GM19395 (cell line): ENCODE measurements at regions not wholly inside any gene's neighbourhood (a gene's known extent, or its start where the extent isn't known, plus 50 kb on each side); places are given as distances from the start of the nearest gene placed in this dataset.

ENCODE experiments used
- ATAC-seq: cut with Tn5 transposase; IDR thresholded peaks from one replicate; pipeline ENCODE4 v1.9.1; 2021; ENCODE audit warnings: mild to moderate bottlenecking, moderate library complexity; ENCODE audit not compliant: unreplicated experiment

DNA sequence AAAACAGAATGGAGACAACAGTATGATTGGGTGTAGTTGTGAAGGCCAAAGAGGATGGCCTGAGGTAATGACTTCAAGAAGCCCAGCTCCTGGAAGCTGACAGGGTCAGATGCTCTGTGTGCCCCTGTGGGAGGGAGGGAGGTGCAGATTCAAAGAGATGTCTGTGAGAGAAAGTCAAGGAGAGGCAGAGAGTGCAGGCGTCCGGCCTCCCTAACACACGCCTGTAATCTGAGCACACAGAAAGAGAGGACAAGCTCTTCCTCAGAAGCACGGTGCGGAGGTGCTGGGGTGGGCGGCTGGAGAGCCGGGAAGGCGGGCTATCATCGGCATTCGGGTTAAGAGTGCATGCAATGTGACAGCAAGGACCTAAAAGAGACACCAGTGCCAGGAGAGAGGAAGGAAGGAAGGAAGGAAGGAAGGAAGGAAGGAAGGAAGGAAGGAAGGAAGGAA lies 238.2 kb upstream of the HES1 start:
- ATAC-seq: no peak

DNA sequence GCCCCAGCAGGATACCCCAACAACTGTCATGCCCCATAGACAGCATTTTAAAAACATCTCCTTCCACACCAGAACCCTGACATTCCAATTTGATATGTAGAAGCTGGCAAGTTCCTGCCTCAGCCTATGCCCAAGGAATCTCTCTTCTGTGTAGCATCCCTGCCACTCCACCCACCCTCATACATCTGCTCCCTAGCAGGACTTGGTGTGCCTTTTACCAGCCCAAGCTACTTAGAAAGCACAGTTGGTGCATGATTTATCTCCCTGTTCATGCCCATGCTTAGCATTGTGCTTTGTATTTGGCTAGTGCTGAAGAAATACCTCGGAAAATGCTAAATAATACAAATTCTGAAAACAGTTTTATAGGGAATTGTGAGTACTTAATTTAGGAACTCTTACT lies 236.9 kb upstream of the HES1 start:
- ATAC-seq: no peak

DNA sequence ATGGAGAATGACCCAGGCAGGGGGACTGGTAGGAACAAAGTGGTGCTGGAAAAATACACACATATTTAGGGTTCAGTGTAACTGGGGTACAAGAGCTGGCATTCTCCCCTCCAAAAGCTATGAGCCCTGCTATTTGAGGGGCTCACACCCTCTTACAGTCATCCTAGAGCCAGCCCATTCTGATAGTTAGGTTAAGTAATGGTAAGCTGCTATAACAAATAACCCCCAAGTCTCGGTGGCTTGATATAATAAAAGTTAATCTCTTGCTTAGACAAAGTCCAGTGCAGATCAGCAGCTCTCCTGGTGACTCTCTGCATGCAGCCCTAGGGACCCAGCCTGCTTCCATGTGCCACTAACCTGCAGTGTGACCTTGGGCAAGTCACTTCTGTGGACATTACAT lies 234.9 kb upstream of the HES1 start:
- ATAC-seq: no peak

DNA sequence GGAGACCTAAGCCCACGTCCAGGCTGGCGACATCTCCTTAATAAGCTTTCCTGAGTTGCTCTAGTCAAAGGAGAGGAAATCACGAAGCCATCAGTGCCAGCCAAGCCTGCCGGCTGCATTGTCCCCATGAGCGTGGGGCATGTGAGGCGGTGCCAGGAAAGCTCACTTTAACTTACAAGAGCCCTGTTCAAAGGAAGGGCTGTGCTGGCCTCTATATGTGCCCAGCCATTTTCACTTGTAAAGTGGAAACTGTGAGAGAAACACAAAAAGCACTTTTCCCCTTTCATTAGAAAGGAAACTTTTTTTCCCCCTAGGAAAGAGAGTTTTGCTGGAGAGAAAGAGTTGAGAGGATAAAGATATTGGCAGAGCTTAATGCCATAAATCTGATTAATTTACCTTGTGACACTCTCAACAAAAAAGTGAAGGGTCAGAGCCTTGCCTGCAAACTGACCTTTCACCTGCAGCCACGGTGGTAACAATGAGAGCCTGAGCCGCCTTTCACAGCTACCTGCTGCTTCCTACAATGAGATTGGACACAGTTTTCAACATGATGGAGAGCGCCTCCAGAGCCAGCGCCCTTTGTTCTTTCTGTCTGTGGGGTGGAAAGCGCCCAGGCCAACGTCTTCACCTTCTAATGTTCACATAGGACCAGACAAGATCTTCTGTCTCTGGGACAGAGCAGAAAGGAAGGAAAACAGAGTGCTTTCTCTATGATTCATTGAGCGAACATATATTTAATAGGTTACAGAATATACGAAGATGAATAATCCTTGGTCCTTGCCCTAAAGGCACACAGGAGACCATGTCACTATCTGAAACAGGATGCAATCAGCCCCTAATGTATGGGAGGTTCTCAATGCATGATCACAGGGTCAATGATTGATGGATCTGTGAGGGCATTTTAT lies 233.1 kb upstream of the HES1 start:
- no peak for ATAC-seq

DNA sequence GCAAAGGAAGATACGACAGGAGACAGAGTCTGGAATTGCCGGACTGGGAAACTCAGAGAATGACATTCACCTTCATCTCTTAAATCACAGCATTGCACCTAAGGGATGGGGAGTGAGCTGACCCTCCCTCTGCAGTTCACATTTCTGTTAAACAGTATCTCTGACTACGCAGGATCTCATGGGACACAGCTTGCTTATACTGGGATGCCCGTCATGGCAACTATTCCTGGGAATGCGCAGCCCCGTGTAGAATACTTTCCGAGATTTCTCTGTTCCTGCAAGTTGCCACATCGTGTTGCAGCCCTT lies 232.5 kb upstream of the HES1 start:
- no peak for ATAC-seq

DNA sequence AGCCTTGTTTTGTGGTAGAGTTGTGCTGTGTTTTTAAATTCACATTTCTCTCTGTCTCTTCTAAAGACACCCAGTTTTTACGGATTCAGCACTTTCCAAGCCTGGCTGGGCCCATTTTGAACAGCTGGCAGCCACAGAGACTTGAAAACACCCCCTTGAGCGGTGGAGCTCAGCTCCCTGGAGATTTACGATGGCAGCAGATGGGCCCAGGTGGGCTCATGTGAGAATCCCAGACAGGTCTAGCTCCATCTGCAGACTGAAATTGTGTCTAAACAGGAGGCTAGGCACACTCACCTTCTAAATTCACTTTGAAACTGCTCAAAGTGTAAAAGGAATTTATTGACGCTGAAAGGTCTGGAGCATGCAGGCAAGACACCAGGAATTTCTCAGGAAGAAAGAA lies 232.0 kb upstream of the HES1 start:
- no peak for ATAC-seq

DNA sequence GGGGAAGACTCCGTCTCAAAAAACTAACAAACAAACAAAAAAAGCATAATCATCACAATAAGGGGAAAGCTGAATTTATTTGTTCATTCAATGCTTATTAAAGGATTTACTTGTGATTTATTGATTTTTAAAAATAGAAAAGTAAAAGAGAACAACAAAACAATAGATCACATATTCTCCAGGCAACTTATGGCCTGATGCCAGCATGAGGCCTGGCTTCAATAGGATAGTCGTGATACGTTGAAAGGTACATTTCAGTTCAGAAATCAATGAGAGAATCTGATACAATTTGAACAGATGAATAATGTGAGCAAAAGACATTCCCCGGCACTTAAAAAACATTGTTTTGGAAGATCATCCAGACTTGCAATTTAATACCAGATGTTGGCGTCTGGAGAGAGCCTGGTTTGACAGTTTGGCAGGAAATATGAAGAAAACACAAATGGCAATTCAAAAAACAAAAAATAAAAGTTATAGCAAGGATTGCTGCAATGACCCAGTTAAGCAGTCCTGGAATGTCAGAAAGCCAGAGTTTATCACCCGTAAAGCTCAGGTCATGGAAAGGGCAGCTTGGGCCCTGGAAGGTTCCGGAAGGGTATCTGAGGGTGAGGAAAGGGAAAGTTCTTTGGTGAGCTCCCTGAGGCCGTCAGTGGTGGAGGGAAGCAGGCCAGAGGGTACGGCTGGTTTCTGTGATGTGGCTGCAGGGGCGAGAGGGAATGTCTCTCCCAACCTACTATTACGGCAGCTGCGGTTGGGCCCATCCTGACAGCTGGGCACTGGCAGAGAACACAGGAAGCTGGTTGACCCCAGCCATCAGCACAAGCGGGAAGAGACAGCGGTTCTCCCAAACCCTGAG lies 230.2 kb upstream of the HES1 start:
- ATAC-seq: no peak

DNA sequence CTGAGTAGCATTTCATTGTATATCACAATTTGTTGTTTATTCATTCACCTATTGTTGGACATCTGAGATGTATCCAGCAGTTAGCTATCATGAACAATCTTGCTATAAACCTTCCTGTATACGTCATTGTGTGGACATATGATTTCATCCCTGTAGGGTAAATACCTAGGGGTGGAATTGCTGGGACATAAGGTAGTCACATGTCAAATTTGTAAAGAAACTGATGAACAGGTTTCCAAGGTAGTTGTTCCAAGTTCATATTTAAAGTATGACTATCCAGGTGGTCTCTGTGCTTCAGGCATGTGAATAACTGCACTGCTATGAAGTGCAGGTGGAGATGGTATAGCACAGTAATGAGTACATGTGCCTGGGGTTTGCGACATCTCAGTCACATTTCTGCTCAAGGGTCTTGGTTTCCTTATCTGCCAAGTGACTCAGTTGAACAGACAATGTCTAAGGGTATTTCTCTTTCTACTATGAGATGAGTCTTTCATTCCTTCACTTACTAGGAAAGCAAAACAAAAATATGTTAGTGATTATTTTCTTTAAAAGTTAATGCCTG lies 229.0 kb upstream of the HES1 start:
- no peak for ATAC-seq

DNA sequence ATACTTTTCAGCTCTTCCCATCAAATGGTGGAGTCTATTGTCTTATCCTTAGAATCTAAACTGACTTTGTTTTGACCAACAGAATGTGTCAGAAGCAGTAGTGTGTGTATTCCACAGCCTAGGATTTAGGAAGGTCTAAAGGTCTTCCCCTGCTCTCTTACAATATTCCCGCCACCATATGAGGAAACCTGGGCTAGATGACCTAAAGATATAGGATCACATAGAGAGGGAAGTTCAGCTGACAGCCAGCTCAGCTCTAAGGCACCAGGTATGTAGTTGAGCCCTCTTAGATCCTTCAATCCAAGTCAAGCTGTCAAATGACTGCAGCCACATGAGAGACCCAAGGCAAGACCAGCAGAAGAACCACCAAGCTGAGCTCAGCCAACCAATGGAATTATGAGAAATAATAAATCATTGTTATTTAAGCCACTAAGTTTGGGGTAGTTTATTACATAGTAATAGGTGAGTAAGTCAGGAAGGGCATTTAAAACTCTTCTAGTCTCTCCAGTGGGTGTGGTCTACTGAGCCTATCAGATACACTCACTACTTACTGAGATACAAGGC lies 227.7 kb upstream of the HES1 start:
- ATAC-seq: no peak

DNA sequence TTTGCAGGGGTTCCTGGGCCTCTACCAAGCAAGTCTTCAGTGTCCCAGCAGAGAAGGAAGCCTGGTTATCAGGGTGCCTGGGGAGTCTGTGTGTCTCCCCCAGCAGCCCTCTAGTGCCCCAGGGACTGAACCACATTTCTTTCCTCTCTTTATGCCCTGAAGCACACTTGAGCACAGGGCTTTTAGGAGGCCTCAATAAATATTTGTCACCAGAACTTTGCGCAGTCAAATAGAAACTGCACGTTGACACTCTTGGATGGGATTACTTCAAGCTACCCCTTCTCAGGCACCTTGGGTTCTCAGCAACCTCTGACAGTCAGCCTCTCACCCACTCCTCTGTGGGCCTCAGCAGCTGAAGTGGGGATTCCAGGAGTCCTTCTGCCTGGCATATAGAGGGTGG lies 226.6 kb upstream of the HES1 start:
- peak; percentile 77 for ATAC-seq

DNA sequence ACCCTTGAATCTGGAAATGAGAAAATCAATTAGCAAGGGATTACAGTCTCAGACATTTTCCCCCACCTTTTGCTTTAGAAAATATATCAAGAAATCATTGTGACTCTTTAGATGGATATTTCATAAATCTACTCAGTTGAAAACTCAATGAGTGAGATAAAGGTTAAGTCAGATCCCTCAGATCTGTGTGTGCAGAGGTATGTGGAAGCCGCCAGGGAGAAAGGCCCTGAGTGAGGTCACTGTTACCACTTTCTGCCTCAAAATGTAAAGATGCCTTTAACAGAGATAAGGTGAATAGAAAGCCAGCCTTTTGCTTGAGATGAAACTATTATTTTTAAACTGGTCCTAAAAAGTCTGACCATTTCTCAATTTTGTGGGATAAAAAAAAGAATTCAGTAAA lies 225.6 kb upstream of the HES1 start:
- no peak for ATAC-seq

DNA sequence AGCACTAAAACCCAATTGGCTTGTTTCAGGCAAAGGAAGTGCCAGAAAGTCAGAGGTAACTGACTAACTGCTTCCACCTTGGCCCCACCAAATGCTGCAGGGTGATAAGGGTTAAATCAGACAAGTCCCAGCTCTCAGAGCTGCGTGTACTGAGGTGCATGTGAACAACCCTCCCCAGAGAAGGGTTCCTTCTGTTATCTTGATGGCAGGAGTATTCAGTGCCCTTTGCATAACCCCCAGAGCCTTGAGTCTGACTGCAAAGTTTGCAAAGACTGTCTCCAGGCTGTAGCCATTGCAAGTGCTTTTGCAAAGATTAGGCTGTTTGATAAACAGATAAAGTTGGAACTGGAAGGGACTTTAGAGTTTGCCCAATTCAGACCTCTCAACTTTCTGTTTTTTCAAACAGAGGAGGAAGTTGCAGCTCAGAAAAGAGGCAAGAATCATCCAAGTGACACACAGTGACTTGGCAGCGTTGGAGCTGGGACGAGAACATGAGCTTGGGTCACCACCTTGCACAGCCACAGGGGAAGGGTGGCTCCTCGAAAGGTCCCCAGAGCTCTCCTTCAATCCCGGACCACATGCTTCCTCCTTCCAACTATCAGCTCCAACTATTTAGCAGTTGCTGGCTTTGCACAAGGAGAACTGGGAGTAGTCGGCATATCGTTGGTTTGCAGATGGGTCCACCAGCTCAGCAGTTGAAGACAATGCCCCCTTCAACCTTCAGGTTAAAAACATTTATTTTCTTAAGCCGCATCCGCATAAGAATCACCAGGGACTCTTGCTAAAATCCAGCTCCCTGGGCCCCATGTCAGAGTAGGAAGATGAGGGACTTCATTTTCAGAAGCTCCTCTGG lies 224.8 kb upstream of the HES1 start:
- ATAC-seq: no peak

DNA sequence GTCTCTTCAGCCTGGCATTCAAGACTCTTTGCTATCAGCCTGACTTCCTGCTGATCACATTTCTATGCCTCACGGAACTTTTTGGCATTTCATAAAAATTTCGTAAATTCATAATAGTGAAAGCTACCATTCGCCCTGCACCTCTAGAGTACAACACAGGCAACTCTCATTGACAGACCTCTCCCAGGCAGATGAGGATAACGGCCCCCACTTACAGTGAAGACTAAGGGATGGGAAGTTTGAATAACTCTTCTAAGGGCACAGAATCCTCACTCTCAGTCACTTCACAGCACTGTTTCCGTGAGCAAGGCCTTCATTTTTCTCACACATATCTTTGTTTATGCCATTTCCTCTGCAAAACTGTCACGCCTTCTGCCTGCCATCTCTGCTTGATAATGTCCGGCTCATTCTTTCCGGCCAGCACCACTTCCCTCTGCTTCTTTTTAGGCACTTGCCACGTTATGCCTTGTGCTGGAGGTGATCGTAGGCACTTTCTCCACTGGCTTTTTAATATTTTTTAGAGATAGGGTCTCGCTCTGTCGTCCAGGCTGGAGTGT lies 224.1 kb upstream of the HES1 start:
- ATAC-seq: no peak

DNA sequence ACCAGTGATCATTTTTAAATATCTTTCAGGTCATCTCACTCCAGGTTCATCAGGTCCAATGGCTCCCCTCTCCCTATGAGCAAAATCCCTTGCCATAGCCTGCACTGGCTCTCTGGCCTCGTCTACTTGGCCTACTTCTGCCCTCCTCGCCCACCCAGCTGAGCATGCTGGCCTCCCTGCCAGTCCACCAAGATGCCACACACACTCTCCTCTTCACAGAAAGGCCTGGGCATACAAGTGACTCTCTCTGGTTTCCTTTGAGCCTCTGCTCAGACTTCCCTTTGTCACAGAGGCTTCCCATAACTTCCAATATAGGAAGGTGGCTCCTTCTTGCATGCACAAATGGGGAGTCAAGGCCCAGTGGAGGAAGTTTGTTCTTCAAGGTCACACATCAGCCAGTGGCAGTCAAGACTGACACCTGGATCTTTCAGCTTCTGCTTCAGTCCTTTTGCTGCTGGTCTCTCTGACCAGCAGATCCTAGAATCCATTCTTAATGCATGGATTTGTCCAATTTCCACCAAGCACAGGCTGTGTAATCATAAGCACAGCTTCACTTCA lies 223.2 kb upstream of the HES1 start:
- ATAC-seq: no peak

DNA sequence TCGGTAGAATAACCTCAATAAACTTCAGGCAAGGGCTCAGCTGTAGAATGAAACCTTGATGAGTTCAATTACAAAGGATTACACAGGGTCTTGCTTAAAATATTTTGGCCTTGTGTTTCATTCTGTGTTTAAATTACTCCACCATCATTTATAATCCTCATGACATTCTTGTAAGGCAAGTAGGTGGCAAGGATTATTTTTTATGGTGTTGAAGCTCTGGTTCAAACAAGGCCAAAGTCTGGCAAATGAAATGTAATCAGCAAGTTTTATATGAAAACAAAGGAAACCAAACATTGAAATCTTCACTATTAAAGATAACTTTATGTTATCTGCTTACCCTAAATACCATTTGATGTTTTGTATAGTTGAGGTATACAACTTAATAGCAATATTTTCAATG lies 221.3 kb upstream of the HES1 start:
- no peak for ATAC-seq

DNA sequence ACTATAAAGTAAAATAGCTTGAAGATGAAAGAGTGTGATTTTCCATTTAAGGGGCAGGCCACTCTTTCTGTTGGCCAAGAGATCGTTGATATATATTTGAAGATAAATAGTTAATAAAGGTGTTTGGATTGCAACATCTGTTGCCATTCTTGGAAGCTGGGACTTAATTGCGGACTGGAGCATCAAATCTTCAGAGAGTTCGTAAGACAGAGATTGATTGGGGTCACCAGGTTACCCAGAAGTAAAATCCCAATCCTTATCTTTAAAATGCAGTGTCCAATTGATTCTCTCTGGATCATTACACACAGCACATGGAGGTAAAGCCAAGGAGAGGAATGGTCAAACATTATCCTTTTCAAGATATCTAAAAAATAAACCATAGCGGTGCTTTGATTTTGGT lies 220.8 kb upstream of the HES1 start:
- ATAC-seq: no peak

DNA sequence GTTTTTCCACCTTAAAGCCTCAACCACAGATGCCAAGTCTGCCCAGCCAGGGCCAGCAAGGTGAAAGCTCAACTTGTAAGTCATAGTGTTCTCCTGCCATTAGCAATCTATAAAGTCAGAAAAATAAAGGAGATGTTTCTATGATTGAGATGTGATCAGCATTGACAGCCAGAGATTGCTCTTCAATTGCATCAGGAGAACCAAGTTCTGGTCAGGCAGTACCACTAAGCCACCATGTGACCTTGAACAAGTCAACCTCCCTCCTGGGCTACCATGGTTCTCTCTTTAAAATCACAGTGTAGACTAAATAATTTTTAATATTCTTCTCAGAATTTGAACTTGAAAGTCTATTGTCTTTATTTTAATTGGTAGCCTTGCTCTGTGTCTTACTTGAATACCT lies 220.3 kb upstream of the HES1 start:
- no peak for ATAC-seq

DNA sequence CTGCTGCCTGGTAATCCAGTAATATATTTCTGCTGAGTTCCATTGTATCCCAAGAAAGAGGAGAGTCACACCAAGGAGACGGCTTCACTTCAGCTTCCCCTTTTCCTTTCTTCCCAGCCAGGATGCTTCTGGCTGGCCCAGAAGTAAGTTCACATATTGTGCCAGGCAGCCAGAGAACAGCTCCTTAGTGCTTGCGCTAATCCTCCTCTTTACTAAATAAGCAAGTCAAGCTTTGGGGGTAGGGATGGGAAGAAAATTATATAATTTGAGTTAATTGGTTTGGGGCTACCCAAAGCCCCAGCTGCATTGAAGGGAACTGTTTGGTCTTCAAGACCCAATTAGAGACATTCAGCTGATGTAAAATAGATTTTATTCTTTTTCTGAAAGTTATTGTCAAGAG lies 218.8 kb upstream of the HES1 start:
- no peak for ATAC-seq

DNA sequence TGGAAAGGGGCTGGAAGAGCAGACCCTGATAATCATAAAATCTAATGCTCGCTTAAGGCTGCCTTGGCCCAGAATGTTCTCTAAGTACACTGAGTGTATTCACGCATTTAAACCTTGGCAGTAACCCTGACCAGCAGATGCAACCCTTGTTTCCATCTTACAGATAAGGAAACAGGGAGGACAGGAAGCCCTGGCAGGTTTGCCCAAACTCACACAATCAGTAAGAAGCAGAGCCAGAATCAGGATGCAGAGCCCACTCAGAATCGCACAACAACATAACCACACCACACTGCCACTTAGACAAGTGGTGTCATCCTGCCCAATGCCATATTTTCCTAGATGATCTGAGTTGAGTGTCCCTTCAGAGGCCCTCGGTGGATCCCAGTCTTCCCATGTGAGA lies 214.5 kb upstream of the HES1 start:
- no peak for ATAC-seq
